ENCODE measurements at regions not wholly inside any gene's neighbourhood (a gene's known extent, or its start where the extent isn't known, plus 50 kb on each side); places are given as distances from the start of the nearest gene placed in this dataset.

GRCh38 chr16:86042996-86043725, 144.2 kb downstream of the IRF8 start:
- TF ChIP-seq CTCF (IDR thresholded peaks at IDR 0.05) (no peak), POLR2A (IDR thresholded peaks at IDR 0.05) (no peak)
